HG02759 (cell line): ENCODE measurements at regions not wholly inside any gene's neighbourhood (a gene's known extent, or its start where the extent isn't known, plus 50 kb on each side); places are given as distances from the start of the nearest gene placed in this dataset.

Source experiments
- ATAC-seq: cut with Tn5 transposase; IDR thresholded peaks from one replicate; pipeline ENCODE4 v1.9.1; 2021; ENCODE audit warnings: mild to moderate bottlenecking, moderate library complexity; ENCODE audit not compliant: unreplicated experiment

GRCh38 chr12:4030929-4031702 is 157.9 kb upstream of the PARP11 start:
- peak; percentile 94 for ATAC-seq

- no peak for ATAC-seq
Measured at GRCh38 chr12:4027412-4027811, 154.2 kb upstream of the PARP11 start.

GRCh38 chr12:4026517-4026916 is 153.3 kb upstream of the PARP11 start:
- ATAC-seq: no peak

GRCh38 chr12:4026020-4026358 is 152.8 kb upstream of the PARP11 start:
- no peak for ATAC-seq

GRCh38 chr12:4025181-4026019 is 152.2 kb upstream of the PARP11 start:
- ATAC-seq: no peak

- no peak for ATAC-seq
Measured at GRCh38 chr12:4024701-4025100, 151.5 kb upstream of the PARP11 start.

GRCh38 chr12:4015225-4016091 is 142.3 kb upstream of the PARP11 start:
- ATAC-seq: no peak

GRCh38 chr12:4014858-4015224 is 141.6 kb upstream of the PARP11 start:
- ATAC-seq: no peak

- ATAC-seq: no peak
Measured at GRCh38 chr12:4014444-4014843, 141.2 kb upstream of the PARP11 start.

GRCh38 chr12:4012977-4013968 is 140.1 kb upstream of the PARP11 start:
- no peak for ATAC-seq

- no peak for ATAC-seq
Measured at GRCh38 chr12:4012073-4012472, 138.9 kb upstream of the PARP11 start.

- ATAC-seq: no peak
Measured at GRCh38 chr12:4011597-4011996, 138.4 kb upstream of the PARP11 start.

- ATAC-seq: no peak
Measured at GRCh38 chr12:4009979-4010704, 136.9 kb upstream of the PARP11 start.

- ATAC-seq: no peak
Measured at GRCh38 chr12:4006743-4007142, 133.5 kb upstream of the PARP11 start.

GRCh38 chr12:4005851-4006430 is 132.7 kb upstream of the PARP11 start:
- no peak for ATAC-seq

GRCh38 chr12:4003576-4003975 is 130.4 kb upstream of the PARP11 start:
- ATAC-seq: no peak

GRCh38 chr12:4002601-4003000 is 129.4 kb upstream of the PARP11 start:
- ATAC-seq: no peak

GRCh38 chr12:4001841-4002240 is 128.6 kb upstream of the PARP11 start:
- ATAC-seq: no peak

- no peak for ATAC-seq
Measured at GRCh38 chr12:4001031-4001430, 127.8 kb upstream of the PARP11 start.
